ENCODE measurements at regions not wholly inside any gene's neighbourhood (a gene's known extent, or its start where the extent isn't known, plus 50 kb on each side); places are given as distances from the start of the nearest gene placed in this dataset.
"Not testable (repeated sequence)": the region's sequence is repeated elsewhere in the genome, so short reads cannot be mapped to it uniquely, and the experiment has no call there.

DNA sequence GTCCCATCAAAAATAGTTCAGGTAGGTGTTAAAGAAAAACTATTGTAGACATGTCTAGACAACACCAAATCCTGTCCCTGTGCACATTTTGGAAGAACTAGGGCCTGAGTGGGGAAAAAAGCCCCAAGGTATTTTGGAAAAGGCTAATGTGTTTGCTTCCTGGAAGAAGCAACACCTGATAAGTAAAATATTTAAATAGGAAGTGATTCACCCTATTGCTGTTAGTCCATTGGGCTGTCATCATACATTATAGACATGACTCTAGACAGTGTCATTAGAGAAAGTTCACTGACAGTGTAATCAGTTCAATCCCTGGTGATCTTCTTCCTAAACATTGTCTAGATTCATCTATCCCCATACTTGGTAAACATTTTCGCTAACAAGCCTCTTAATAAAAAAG is 465.3 kb downstream of the CBLN4 start:
- DNase-seq (ENCODE audit: low spot score) = no peak
- H3K4me3 ChIP-seq = no peak overlapping the region
- TF ChIP-seq, protein P1, sequence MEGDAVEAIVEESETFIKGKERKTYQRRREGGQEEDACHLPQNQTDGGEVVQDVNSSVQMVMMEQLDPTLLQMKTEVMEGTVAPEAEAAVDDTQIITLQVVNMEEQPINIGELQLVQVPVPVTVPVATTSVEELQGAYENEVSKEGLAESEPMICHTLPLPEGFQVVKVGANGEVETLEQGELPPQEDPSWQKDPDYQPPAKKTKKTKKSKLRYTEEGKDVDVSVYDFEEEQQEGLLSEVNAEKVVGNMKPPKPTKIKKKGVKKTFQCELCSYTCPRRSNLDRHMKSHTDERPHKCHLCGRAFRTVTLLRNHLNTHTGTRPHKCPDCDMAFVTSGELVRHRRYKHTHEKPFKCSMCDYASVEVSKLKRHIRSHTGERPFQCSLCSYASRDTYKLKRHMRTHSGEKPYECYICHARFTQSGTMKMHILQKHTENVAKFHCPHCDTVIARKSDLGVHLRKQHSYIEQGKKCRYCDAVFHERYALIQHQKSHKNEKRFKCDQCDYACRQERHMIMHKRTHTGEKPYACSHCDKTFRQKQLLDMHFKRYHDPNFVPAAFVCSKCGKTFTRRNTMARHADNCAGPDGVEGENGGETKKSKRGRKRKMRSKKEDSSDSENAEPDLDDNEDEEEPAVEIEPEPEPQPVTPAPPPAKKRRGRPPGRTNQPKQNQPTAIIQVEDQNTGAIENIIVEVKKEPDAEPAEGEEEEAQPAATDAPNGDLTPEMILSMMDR (IDR thresholded peaks at IDR 0.05) = no peak
- H3K27ac ChIP-seq = no peak overlapping the region

DNA sequence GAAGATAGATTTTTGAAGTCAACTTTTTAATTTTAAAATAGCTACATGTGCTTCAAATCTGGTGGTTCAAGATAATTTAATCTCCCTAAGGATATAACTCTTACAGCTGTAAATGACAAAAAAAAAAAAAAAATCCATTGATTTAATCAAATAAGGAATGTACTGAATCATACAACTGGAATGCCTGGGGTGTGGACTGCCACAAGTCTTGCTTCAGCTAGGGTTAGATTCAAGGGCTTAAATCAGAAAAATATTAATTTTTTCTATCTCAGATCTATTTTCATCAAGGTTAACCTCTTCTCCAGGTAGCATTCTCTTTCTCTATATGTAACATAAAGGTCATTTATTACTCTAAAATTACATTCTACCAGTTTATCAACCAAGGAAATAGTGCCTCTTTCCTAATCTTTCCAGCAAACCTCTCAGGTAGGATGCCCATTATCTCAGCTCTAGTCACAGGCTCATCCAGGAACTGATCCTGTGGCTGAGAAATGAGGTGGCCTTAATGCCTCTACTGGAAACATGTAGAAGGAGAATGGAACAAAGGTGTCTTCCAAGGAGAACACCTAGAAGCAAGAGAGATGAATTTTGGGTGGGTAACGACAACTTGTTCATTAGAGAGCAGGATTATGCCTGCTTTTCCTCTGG is 466.9 kb downstream of the CBLN4 start:
- no peak for DNase-seq (ENCODE audit: low spot score)
- TF ChIP-seq, protein P1 (IDR thresholded peaks at IDR 0.05) = no peak
- Histone ChIP-seq H3K4me3 (no peak overlapping the region), H3K27ac (no peak overlapping the region)

DNA sequence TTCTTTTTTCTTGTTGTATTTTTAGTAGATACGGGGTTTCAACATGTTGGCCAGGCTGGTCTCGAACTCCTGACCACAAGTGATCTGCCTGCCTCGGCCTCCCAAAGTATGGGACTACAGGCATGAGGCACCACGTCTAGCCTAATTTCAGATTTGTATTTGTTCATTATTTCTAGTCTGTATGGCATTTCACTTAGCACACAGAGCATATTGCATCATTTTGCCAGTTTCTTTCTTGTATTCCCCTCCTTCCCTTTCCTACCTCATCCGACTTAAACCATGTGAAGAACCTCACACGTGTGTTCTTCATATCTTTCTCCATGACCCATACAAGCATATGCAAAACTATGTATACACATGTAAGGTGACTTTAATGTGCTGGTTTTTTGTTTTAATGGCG is 470.0 kb downstream of the CBLN4 start:
- H3K27ac ChIP-seq = no peak overlapping the region
- no peak for DNase-seq (ENCODE audit: low spot score)
- TF ChIP-seq, protein P1 (IDR thresholded peaks at IDR 0.05) = no peak
- no peak overlapping the region for H3K4me3 ChIP-seq

DNA sequence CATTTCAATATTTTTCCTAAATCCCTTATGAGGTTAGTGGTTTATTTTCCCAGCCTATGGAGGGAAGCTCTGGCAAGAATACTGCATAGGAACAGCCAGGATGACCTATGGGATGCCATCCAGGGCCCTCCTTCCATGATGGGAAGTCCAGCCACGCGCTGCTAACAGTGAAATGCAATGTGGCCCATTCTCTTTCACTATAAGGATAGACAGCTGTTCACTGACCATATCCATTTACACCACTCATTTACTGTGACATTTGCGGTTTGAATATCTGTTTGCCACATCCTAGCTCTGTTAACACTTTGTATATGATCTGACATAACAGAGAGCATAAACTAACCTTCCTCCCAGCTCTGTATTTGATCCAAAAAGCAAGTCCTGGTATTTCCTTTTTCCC is 471.7 kb downstream of the CBLN4 start:
- no peak overlapping the region for H3K4me3 ChIP-seq
- no peak overlapping the region for H3K27ac ChIP-seq
- TF ChIP-seq, protein P1 (IDR thresholded peaks at IDR 0.05) = no peak
- no peak for DNase-seq (ENCODE audit: low spot score)

- H3K4me3 ChIP-seq = no peak overlapping the region
- no peak overlapping the region for H3K27ac ChIP-seq
- TF ChIP-seq, protein P1 (IDR thresholded peaks at IDR 0.05) = no peak
- DNase-seq (ENCODE audit: low spot score) = no peak
These were observed 474.6 kb downstream of the CBLN4 start for GRCh38 chr20:55530763-55531162.

DNA sequence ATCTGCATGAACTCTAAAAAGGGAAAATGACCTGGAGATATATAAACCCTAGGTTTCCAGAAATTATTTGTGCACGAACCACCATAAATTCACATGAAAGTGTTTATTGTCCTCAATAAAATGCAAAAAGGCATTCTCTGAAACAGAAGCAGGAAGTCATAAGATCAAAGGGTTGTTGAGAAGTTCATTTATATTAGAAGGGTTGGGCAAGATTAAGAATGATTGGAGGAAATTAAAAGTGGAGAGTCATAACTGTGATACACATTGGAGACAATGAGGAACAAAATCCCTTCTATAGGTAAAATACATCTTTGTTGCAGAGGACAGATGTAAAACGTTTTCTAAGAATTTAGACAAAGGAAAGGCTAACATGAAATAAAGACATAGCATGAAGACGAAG is 476.8 kb downstream of the CBLN4 start:
- TF ChIP-seq, protein P1 (IDR thresholded peaks at IDR 0.05) = no peak
- DNase-seq (ENCODE audit: low spot score) = no peak
- Histone ChIP-seq H3K27ac (no peak overlapping the region), H3K4me3 (no peak overlapping the region)

GRCh38 chr20:55522296-55522815 is 483.0 kb downstream of the CBLN4 start:
- H3K27ac ChIP-seq = no peak overlapping the region
- TF ChIP-seq, protein P1 (IDR thresholded peaks at IDR 0.05) = no peak
- no peak overlapping the region for H3K4me3 ChIP-seq
- no peak for DNase-seq (ENCODE audit: low spot score)

DNA sequence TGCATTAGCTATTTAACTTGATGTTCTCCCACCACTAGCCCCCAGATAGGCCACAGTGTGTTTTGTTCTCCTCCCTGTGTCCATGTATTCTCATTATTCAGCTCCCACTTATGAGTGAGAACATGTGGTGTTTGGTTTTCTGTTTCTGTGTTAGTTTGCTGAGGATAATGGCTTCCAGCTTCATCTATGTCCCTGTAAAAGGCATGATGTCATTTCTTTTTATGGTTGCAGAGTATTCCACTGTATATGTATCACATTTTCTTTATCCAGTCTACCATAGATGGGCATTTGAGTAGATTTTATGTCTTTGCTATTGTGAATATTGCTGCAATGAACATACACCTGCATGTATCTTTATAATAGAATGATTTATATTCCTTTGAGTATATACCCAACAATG is 487.7 kb downstream of the CBLN4 start:
- not testable (repeated sequence) for H3K27ac ChIP-seq; H3K4me3 ChIP-seq; DNase-seq (ENCODE audit: low spot score)
